ENCODE measurements at regions not wholly inside any gene's neighbourhood (a gene's known extent, or its start where the extent isn't known, plus 50 kb on each side); places are given as distances from the start of the nearest gene placed in this dataset.

- DNase-seq = no peak
- intact Hi-C loops (cut with DNase I) = no loop called here
- Histone ChIP-seq H3K27me3 (no peaks in the 10 kb centered on the region), H3K4me1 (no peaks in the 10 kb centered on the region), H3K36me3 (no peaks in the 10 kb centered on the region), H3K9me3 (no peaks in the 10 kb centered on the region), H3K27ac (no peak overlapping the region), H3K4me3 (replicated peaks in 1 of 3) (no peak overlapping the region)
- TF ChIP-seq POLR2A (IDR thresholded peaks at IDR 0.05) = no peak
- TF ChIP-seq, protein P1, sequence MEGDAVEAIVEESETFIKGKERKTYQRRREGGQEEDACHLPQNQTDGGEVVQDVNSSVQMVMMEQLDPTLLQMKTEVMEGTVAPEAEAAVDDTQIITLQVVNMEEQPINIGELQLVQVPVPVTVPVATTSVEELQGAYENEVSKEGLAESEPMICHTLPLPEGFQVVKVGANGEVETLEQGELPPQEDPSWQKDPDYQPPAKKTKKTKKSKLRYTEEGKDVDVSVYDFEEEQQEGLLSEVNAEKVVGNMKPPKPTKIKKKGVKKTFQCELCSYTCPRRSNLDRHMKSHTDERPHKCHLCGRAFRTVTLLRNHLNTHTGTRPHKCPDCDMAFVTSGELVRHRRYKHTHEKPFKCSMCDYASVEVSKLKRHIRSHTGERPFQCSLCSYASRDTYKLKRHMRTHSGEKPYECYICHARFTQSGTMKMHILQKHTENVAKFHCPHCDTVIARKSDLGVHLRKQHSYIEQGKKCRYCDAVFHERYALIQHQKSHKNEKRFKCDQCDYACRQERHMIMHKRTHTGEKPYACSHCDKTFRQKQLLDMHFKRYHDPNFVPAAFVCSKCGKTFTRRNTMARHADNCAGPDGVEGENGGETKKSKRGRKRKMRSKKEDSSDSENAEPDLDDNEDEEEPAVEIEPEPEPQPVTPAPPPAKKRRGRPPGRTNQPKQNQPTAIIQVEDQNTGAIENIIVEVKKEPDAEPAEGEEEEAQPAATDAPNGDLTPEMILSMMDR (IDR thresholded peaks at IDR 0.05) = no peak
These were observed 458.4 kb downstream of the HS3ST3B1 start for GRCh38 chr17:14759325-14759724.

GRCh38 chr17:14756479-14756878, 455.6 kb downstream of the HS3ST3B1 start:
- 54 to 67% methylated on average over 3 of the region's 3 CpGs for WGBS, 2 donors
- Histone ChIP-seq H3K27ac (no peak overlapping the region), H3K27me3 (no peaks in the 10 kb centered on the region), H3K4me3 (replicated peaks in 1 of 3) (no peak overlapping the region), H3K9me3 (no peaks in the 10 kb centered on the region), H3K4me1 (no peaks in the 10 kb centered on the region), H3K36me3 (no peaks in the 10 kb centered on the region)
- intact Hi-C loops (cut with DNase I) = no loop called here
- DNase-seq = no peak
- TF ChIP-seq POLR2A (IDR thresholded peaks at IDR 0.05) = no peak
- TF ChIP-seq, protein P1 (IDR thresholded peaks at IDR 0.05) = no peak

DNA sequence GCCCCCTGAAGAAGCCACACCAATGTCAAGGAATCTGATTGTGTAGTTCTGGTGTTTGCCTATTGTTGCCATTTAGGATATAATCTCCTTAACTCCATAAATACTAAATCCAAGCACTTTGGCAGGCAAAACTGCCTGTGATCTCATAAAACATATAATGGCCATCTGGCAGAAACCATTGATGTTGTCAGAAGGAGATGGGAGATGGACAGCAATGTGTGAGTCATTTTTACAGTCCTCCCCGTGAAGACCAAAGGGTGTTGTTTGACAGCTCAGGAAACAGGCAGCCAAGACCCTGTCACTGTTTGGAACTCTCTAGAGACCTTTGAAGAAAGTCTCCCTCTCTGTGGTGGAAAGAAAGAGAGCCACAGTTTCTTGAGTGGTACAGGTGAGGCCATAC, 454.1 kb downstream of the HS3ST3B1 start:
- 38 to 56% methylated on average over 1 of the region's 1 CpG for whole genome bisulfite sequencing, 2 donors
- intact Hi-C loops (cut with DNase I) = no loop called here
- TF ChIP-seq, protein P1 (IDR thresholded peaks at IDR 0.05) = no peak
- no peak for TF ChIP-seq POLR2A (IDR thresholded peaks at IDR 0.05)
- Histone ChIP-seq H3K4me1 (no peaks in the 10 kb centered on the region), H3K27ac (no peak overlapping the region), H3K9me3 (no peaks in the 10 kb centered on the region), H3K36me3 (no peaks in the 10 kb centered on the region), H3K27me3 (no peaks in the 10 kb centered on the region), H3K4me3 (replicated peaks in 1 of 3) (no peak overlapping the region)
- no peak for DNase-seq

- DNase-seq = no peak
- intact Hi-C loops (cut with DNase I) = no loop called here
- 90 to 92% methylated on average over 6 of the region's 6 CpGs for WGBS, 2 donors
- TF ChIP-seq, protein P1 (IDR thresholded peaks at IDR 0.05) = no peak
- no peak for TF ChIP-seq POLR2A (IDR thresholded peaks at IDR 0.05)
- H3K4me3 ChIP-seq (replicated peaks in 1 of 3) = no peak overlapping the region
- no peaks in the 10 kb centered on the region for H3K36me3 ChIP-seq
- no peaks in the 10 kb centered on the region for H3K27me3 ChIP-seq
- no peaks in the 10 kb centered on the region for H3K4me1 ChIP-seq
- H3K27ac ChIP-seq = no peak overlapping the region
- no peaks in the 10 kb centered on the region for H3K9me3 ChIP-seq
These were observed 452.5 kb downstream of the HS3ST3B1 start for GRCh38 chr17:14753383-14753782.

DNA sequence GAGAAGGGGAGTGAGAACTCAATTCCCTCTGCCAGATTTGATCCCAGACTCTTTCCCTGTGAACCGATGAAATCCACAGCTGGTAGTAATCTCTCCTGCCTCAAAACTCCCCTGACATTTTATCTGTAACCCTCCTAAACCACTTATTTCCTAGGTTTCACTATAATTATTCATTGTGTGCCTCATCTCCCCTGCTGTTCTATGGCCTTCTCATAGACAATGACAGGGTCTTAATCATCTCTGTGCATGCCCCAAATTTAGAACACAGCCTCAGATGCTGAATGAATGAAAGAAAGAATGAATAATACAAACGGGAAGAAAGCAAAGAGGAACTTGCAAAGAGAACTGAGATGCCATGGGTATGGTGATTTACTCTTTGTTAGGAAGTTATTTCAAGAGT, 451.1 kb downstream of the HS3ST3B1 start:
- Histone ChIP-seq H3K36me3 (no peaks in the 10 kb centered on the region), H3K4me1 (no peaks in the 10 kb centered on the region), H3K4me3 (replicated peaks in 1 of 3) (no peak overlapping the region), H3K27me3 (no peaks in the 10 kb centered on the region), H3K27ac (no peak overlapping the region), H3K9me3 (no peaks in the 10 kb centered on the region)
- TF ChIP-seq, protein P1 (IDR thresholded peaks at IDR 0.05) = no peak
- TF ChIP-seq POLR2A (IDR thresholded peaks at IDR 0.05) = no peak
- WGBS, 2 donors = 71 to 84% methylated on average over 2 of the region's 2 CpGs
- intact Hi-C loops (cut with DNase I) = no loop called here
- DNase-seq = no peak
